ENCODE measurements at regions not wholly inside any gene's neighbourhood (a gene's known extent, or its start where the extent isn't known, plus 50 kb on each side); places are given as distances from the start of the nearest gene placed in this dataset.

DNA sequence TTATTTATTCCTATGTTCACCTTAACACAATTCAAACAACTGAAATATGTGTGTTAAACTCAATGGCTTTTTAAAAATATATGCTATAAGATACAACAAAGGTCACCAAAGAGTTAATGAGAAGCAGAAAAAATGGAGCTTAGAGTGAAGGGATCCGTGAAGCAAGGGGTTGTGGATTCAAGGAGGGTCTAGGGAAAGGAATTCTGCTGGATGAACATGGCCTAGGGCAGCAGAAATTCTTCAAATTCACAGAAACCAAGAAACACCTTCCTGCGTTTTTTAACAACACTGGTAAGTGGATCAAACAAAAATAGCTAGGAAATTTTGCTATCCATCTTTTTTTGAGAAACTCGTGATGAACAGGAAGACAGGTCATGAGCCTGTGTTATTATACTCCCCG is 59.3 kb upstream of the PLSCR5 start:
- ChIA-PET CTCF (interaction anchor here (1.0 to 1.5 kb wide), 3 partner anchors 11 to 26 kb away, joined by 3 to 5 read pairs (median 4); no protein-coding TSS in a partner anchor), POLR2A (no interaction called here)
- no peak for DNase-seq (ENCODE audit: low read depth, low spot score)
- TF ChIP-seq CTCF (IDR thresholded peaks at IDR 0.05; ENCODE audit: insufficient read depth, low read length, missing control alignments) = no peak
- no peak overlapping the region for H3K4me3 ChIP-seq (ENCODE audit: low read depth, low read length)

DNA sequence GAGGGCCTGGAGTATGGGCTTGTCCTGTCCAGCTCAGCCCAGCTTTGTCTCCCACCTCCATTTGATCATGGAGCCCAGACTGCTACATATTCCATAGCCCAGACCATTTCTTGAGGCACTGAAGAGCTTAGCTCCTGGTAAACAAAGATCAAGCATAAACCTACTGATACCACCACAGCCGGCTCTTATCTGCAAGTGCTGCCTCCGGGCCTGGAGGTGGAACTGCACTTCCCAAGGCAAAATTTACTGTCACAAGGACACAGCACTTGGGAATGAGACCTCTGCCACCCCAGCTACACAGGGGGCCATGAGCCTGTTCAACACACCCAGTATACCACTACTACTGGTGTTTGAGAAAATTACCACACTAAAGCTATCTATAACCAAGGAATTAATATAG is 53.7 kb upstream of the PLSCR5 start:
- no peak overlapping the region for H3K4me3 ChIP-seq (ENCODE audit: low read depth, low read length)
- no peak for TF ChIP-seq CTCF (IDR thresholded peaks at IDR 0.05; ENCODE audit: insufficient read depth, low read length, missing control alignments)
- POLR2A ChIA-PET = no interaction called here
- CTCF ChIA-PET = interaction anchor here (0.9 to 1.0 kb wide), 3 partner anchors 10 to 20 kb away, joined by 3 read pairs; no protein-coding TSS in a partner anchor
- DNase-seq (ENCODE audit: low read depth, low spot score) = no peak

DNA sequence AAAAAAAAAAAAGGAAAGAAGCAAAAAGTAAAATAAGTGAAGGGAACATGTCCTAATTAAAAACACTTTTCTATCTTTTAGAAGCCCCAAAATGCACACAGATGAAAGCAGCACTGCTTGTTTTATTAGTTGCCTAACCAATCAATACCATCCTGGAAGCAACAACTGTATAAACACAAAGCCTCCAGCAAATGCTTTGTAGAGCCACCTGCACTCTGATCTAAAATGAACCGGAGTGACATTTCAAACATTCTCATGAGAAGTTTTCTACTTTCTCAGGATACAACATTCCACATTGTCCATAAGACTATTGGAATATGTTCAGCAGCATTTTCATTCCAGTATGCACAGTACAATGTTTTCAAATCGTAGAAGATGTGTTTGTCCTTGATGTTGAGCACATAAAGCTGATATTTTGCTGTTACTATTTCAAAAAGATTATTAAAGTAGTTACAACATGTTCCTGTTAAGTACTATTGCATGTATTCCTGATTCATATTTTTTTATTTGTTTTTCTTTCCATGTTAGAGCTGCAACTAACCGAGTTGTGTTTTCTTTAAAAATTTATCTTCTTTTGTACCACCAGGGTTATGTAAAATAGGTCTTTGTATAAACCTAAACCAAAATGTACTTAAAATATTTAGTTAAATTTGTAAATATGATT is 50.3 kb upstream of the PLSCR5 start:
- H3K4me3 ChIP-seq (ENCODE audit: low read depth, low read length) = no peak overlapping the region
- ChIA-PET POLR2A (no interaction called here), CTCF (no interaction called here)
- TF ChIP-seq CTCF (IDR thresholded peaks at IDR 0.05; ENCODE audit: insufficient read depth, low read length, missing control alignments) = no peak
- DNase-seq (ENCODE audit: low read depth, low spot score) = no peak

All from AG04449 (cell line).